H9 (cell line): ENCODE measurements at regions not wholly inside any gene's neighbourhood (a gene's known extent, or its start where the extent isn't known, plus 50 kb on each side); places are given as distances from the start of the nearest gene placed in this dataset.

Experiments
- DNase-seq: peaks from one replicate; pipeline ENCODE4 v3.0.0-alpha.2; 2017
- H2AFZ ChIP-seq: one replicate; pipeline ENCODE4 v1.6.1; 2013; ENCODE audit warnings: mild to moderate bottlenecking, low read length, control low read depth, moderate library complexity
- H2AK5ac ChIP-seq: 2 replicates; pipeline ENCODE4 v1.6.1; 2013; ENCODE audit warnings: low read length, control low read depth, mixed read lengths; ENCODE audit not compliant: insufficient read length
- H2BK120ac ChIP-seq: one replicate; pipeline ENCODE4 v1.6.1; 2013; ENCODE audit warnings: low read depth, mild to moderate bottlenecking, low read length, control low read depth, inconsistent platforms; ENCODE audit not compliant: poor library complexity, severe bottlenecking
- H2BK12ac ChIP-seq: 2 replicates; pipeline ENCODE4 v1.6.1; 2013; ENCODE audit warnings: low read length, control low read depth, mixed read lengths, low read depth; ENCODE audit not compliant: insufficient read length
- H2BK15ac ChIP-seq: 2 replicates; pipeline ENCODE4 v1.6.1; 2013; ENCODE audit warnings: low read depth, low read length, control low read depth
- H2BK20ac ChIP-seq: one replicate; pipeline ENCODE4 v1.6.1; 2013; ENCODE audit warnings: low read depth, mild to moderate bottlenecking, low read length, control low read depth, inconsistent platforms; ENCODE audit not compliant: poor library complexity, severe bottlenecking
- H2BK5ac ChIP-seq: 2 replicates; pipeline ENCODE4 v1.6.1; 2013; ENCODE audit warnings: low read length, control low read depth, mixed read lengths; ENCODE audit not compliant: insufficient read length
- H3K14ac ChIP-seq: 2 replicates; pipeline ENCODE4 v1.6.1; 2013; ENCODE audit warnings: low read length, control low read depth; ENCODE audit not compliant: insufficient read depth
- H3K18ac ChIP-seq: 2 replicates; pipeline ENCODE4 v1.6.1; 2013; ENCODE audit warnings: low read depth, mild to moderate bottlenecking, mixed read lengths, low read length, control low read depth; ENCODE audit not compliant: insufficient read length
- H3K23ac ChIP-seq: 2 replicates; pipeline ENCODE4 v1.6.1; 2013; ENCODE audit warnings: low read length, control low read depth, mixed read lengths, low read depth; ENCODE audit not compliant: insufficient read length
- H3K23me2 ChIP-seq: 2 replicates; pipeline ENCODE4 v1.6.1; 2013; ENCODE audit warnings: low read depth, mild to moderate bottlenecking, mixed read lengths, low read length, control low read depth; ENCODE audit not compliant: insufficient read length, poor library complexity, severe bottlenecking
- H3K27ac ChIP-seq: 2 replicates; pipeline ENCODE4 v1.5.1; 2013; ENCODE audit warnings: low read length, control low read depth, mixed read lengths, low read depth; ENCODE audit not compliant: insufficient read length
- H3K27me3 ChIP-seq: 2 replicates; pipeline ENCODE4 v1.6.1; 2013; ENCODE audit warnings: low read length, control low read depth, inconsistent platforms; ENCODE audit not compliant: insufficient read depth
- H3K4ac ChIP-seq: 2 replicates; pipeline ENCODE4 v1.6.1; 2013; ENCODE audit warnings: low read depth, mild to moderate bottlenecking, control low read depth, inconsistent platforms, low read length, moderate library complexity
- H3K4me1 ChIP-seq: 2 replicates; pipeline ENCODE4 v1.6.1; 2013; ENCODE audit warnings: low read length, control low read depth, inconsistent platforms; ENCODE audit not compliant: insufficient read depth
- H3K4me2 ChIP-seq: 2 replicates; pipeline ENCODE4 v1.6.1; 2013; ENCODE audit warnings: low read length, control low read depth, mixed read lengths; ENCODE audit not compliant: insufficient read length, insufficient read depth
- H3K56ac ChIP-seq: 2 replicates; pipeline ENCODE4 v1.6.1; 2013; ENCODE audit warnings: low read depth, mild to moderate bottlenecking, mixed read lengths, low read length, control low read depth; ENCODE audit not compliant: insufficient read length
- H3K79me1 ChIP-seq: 2 replicates; pipeline ENCODE4 v1.6.1; 2013; ENCODE audit warnings: low read depth, mild to moderate bottlenecking, moderate library complexity, low read length, control low read depth, inconsistent platforms; ENCODE audit not compliant: insufficient read depth, poor library complexity, severe bottlenecking
- H3K79me2 ChIP-seq: 2 replicates; pipeline ENCODE4 v1.6.1; 2013; ENCODE audit warnings: low read length, control low read depth, inconsistent platforms; ENCODE audit not compliant: insufficient read depth
- H3K9ac ChIP-seq: 2 replicates; pipeline ENCODE4 v1.6.1; 2013; ENCODE audit warnings: low read length, control low read depth, mixed read lengths; ENCODE audit not compliant: insufficient read length; ENCODE audit errors: extremely low read depth
- H3K9me3 ChIP-seq: one replicate; pipeline ENCODE4 v1.6.1; 2013; ENCODE audit warnings: low read depth, low read length, inconsistent platforms; ENCODE audit not compliant: control insufficient read depth
- H3T11ph ChIP-seq: one replicate; pipeline ENCODE4 v1.6.1; 2013; ENCODE audit warnings: mild to moderate bottlenecking, low read length, control low read depth, inconsistent platforms
- H4K20me1 ChIP-seq: one replicate; pipeline ENCODE4 v1.6.1; 2013; ENCODE audit not compliant: control insufficient read depth, insufficient read length, insufficient read depth
- H4K5ac ChIP-seq: 2 replicates; pipeline ENCODE4 v1.6.1; 2013; ENCODE audit warnings: low read depth, mild to moderate bottlenecking, mixed read lengths, low read length, control low read depth; ENCODE audit not compliant: insufficient read length
- H4K8ac ChIP-seq: replicated peaks from 2 replicates; pipeline ENCODE4 v1.6.1; 2013; ENCODE audit warnings: low read length, control low read depth, mixed read lengths, low read depth; ENCODE audit not compliant: insufficient read length
- H4K91ac ChIP-seq: 2 replicates; pipeline ENCODE4 v1.6.1; 2013; ENCODE audit warnings: low read depth, mild to moderate bottlenecking, moderate library complexity, mixed read lengths, low read length, control low read depth; ENCODE audit not compliant: insufficient read length
- H3K27ac Mint-ChIP-seq, 3 experiments: 2 replicates in 2 of 3; 3 replicates in 1 of 3; pipeline ENCODE4 v1.8.0; 2020 to 2021; ENCODE audit warnings: mixed read lengths in 3 of 3, mild to moderate bottlenecking in 1 of 3, moderate library complexity in 1 of 3
- H3K27me3 Mint-ChIP-seq: 2 replicates; pipeline ENCODE4 v1.8.0; 2021; ENCODE audit warnings: low read depth, mild to moderate bottlenecking, moderate library complexity, mixed read lengths
- H3K36me3 Mint-ChIP-seq, 3 experiments: 2 replicates in 2 of 3; 3 replicates in 1 of 3; pipeline ENCODE4 v1.8.0; 2020 to 2021; ENCODE audit warnings: low read depth in 3 of 3, mixed read lengths in 3 of 3; ENCODE audit not compliant: insufficient read depth in 1 of 3
- H3K4me1 Mint-ChIP-seq, 2 experiments: 2 replicates each; pipeline ENCODE4 v1.8.0; 2020; ENCODE audit warnings: mixed read lengths in 2 of 2
- H3K4me3 Mint-ChIP-seq, 2 experiments: 2 replicates in 1 of 2; 3 replicates in 1 of 2; pipeline ENCODE4 v1.8.0; 2020 to 2021; ENCODE audit warnings: mild to moderate bottlenecking in 2 of 2, mixed read lengths in 2 of 2, moderate library complexity in 1 of 2
- H3K9me3 Mint-ChIP-seq, 2 experiments: 2 replicates in 1 of 2; 3 replicates in 1 of 2; pipeline ENCODE4 v1.8.0; 2020; ENCODE audit warnings: mild to moderate bottlenecking in 2 of 2, mixed read lengths in 2 of 2, moderate library complexity in 1 of 2
- CTCF ChIP-seq: fragments of 200-600 bp; sonication (generic); conservative IDR thresholded peaks from 3 replicates; pipeline ENCODE4 v1.8.0; 2021; ENCODE audit warnings: antibody characterized with exemption, mild to moderate bottlenecking
- WGBS: extraction: QIAGEN DNeasy Blood & Tissue Kit; methylation state at CpG from one replicate; pipeline ENCODE4 v1.1.7; 2013; ENCODE audit warnings: missing lambda C conversion rate, low lambda C conversion rate, mixed read lengths; ENCODE audit not compliant: insufficient read length; ENCODE audit errors: extremely low coverage; 5-methylcytosine and 5-hydroxymethylcytosine counted together

DNA sequence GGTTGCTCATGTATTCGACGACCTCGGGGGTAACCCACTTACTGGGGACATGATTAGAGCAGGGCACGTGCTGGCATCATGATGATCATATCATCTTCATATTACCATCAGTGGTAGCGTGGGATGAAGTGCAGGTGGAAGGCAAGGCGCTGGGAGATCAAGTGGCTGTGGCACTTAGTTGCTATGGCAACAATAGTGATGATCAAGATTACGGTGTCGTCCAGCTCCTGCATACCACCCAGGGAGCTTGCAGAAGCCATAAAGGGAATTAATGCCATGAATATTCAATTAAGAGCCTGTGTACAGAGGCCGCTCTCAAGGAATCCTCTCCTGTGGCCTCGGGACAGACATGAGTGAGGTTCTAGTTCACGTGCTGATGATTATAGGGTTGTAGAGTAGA is 237.2 kb upstream of the COPS8 start:
- 0 out of 7 replicates have a peak overlapping the region, but pooled peaks of 1 of the 3 experiments have one; percentile 19 for H3K27ac Mint-ChIP-seq
- no peak overlapping the region for H3K9ac ChIP-seq
- peaks cover 44 to 48% of the 10 kb centered on the region in 2 experiments for H3K4me1 Mint-ChIP-seq
- no peak overlapping the region for H3K4ac ChIP-seq
- H2BK15ac ChIP-seq = no peak overlapping the region
- H2BK120ac ChIP-seq = no peak overlapping the region
- H3K36me3 Mint-ChIP-seq = peaks cover 11 to 30% (median 14%) of the 10 kb centered on the region in 3 experiments
- no peaks in the 10 kb centered on the region for H4K20me1 ChIP-seq
- H3K27me3 Mint-ChIP-seq = peaks cover 21% of the 10 kb centered on the region
- no peak overlapping the region for H2AK5ac ChIP-seq
- no peak overlapping the region for H4K8ac ChIP-seq
- no peak overlapping the region for H2BK20ac ChIP-seq
- peaks cover 23 to 29% of the 10 kb centered on the region in 2 experiments for H3K9me3 Mint-ChIP-seq
- peaks cover 12% of the 10 kb centered on the region; the same call in 1 of the 2 replicates for H3K4me1 ChIP-seq
- H3K4me3 Mint-ChIP-seq = no peak overlapping the region; a peak in 1 of 5 replicates
- no peak overlapping the region for H3K23ac ChIP-seq
- no peaks in the 10 kb centered on the region; the same call in 1 of the 2 replicates for H3K27me3 ChIP-seq
- H4K91ac ChIP-seq = no peak overlapping the region
- H2AFZ ChIP-seq = no peak overlapping the region
- no peak overlapping the region for H3K14ac ChIP-seq
- no peak overlapping the region for H4K5ac ChIP-seq
- no peak overlapping the region for H2BK5ac ChIP-seq
- H3K56ac ChIP-seq = no peak overlapping the region
- no peak overlapping the region for H3T11ph ChIP-seq
- no CpG with 5 or more reads among the region's 11 CpGs for WGBS
- no peaks in the 10 kb centered on the region for H3K9me3 ChIP-seq
- H2BK12ac ChIP-seq = no peak overlapping the region
- H3K18ac ChIP-seq = no peak overlapping the region
- no peak overlapping the region for H3K27ac ChIP-seq
- no peak for TF ChIP-seq CTCF
- no peaks in the 10 kb centered on the region for H3K23me2 ChIP-seq
- no peaks in the 10 kb centered on the region for H3K79me1 ChIP-seq
- DNase-seq = no peak
- H3K4me2 ChIP-seq = no peak overlapping the region
- no peaks in the 10 kb centered on the region for H3K79me2 ChIP-seq
